Gastroesophageal sphincter (tissue), 4 donors: ENCODE measurements at regions not wholly inside any gene's neighbourhood (a gene's known extent, or its start where the extent isn't known, plus 50 kb on each side); places are given as distances from the start of the nearest gene placed in this dataset.
"Not testable (repeated sequence)": the region's sequence is repeated elsewhere in the genome, so short reads cannot be mapped to it uniquely, and the experiment has no call there.

Experiments used
- ATAC-seq: fragments of 150-250 bp; one replicate; pipeline ENCODE4 v1.9.1; 2016; ENCODE audit warnings: mild to moderate bottlenecking, moderate library complexity
- H3K27ac ChIP-seq, 4 donors: fragments of 200-600 bp; sonication (generic) in 3 of 4; 1 replicate in 3 of 4; 2 replicates in 1 of 4; pipeline ENCODE4 v1.5.1; 2016 to 2019
- H3K27me3 ChIP-seq: fragments of 200-600 bp; sonication (generic); one replicate; pipeline ENCODE4 v1.5.1; 2019
- H3K36me3 ChIP-seq, 2 donors: fragments of 200-600 bp; sonication (generic); one replicate each; pipeline ENCODE4 v1.5.1; 2019; ENCODE audit warnings: control low read depth in 1 of 2
- H3K4me1 ChIP-seq, 3 donors: fragments of 200-600 bp; sonication (generic); 1 replicate in 2 of 3; 2 replicates in 1 of 3; pipeline ENCODE4 v1.5.1; 2016 to 2019; ENCODE audit warnings: control low read depth in 2 of 3
- H3K4me3 ChIP-seq, 2 donors: fragments of 200-600 bp; sonication (generic); one replicate each; pipeline ENCODE4 v1.5.1; 2019; ENCODE audit warnings: mild to moderate bottlenecking in 1 of 2, moderate library complexity in 1 of 2
- H3K9me3 ChIP-seq, 3 donors: fragments of 200-600 bp; sonication (generic); one replicate each; pipeline ENCODE4 v1.5.1; 2017 to 2019; ENCODE audit warnings: control low read depth in 2 of 3
- CTCF ChIP-seq, 4 experiments: fragments of 200-600 bp in 2 of 4; fragments of 450-650 bp in 2 of 4; sonication (generic) in 1 of 4; IDR thresholded peaks; one replicate each; pipeline ENCODE4 v1.5.1; 2017 to 2019; ENCODE audit warnings: antibody characterized with exemption in 4 of 4, mild to moderate bottlenecking in 2 of 4, moderate library complexity in 2 of 4
- EP300 ChIP-seq: sonication (generic); formaldehyde crosslinking; IDR thresholded peaks from one replicate; pipeline ENCODE4 v1.6.1; 2017; ENCODE audit warnings: antibody characterized with exemption, mild to moderate bottlenecking
- POLR2A ChIP-seq, 2 donors: fragments of 450-650 bp; IDR thresholded peaks; one replicate each; pipeline ENCODE4 v1.6.1; 2017; ENCODE audit warnings: antibody characterized with exemption in 2 of 2, mild to moderate bottlenecking in 2 of 2, moderate library complexity in 1 of 2
- POLR2AphosphoS5 ChIP-seq: sonication (generic); formaldehyde crosslinking; IDR thresholded peaks from one replicate; pipeline ENCODE4 v1.6.1; 2017; ENCODE audit warnings: antibody characterized with exemption
- WGBS, 2 donors: methylation state at CpG; one replicate each; pipeline ENCODE4 v1.1.5; 2018; ENCODE audit warnings: low coverage in 1 of 2; 5-methylcytosine and 5-hydroxymethylcytosine counted together

- Histone ChIP-seq H3K9me3 (no peaks in the 10 kb centered on the region), H3K4me1 (no peaks in the 10 kb centered on the region), H3K4me3 (no peak overlapping the region), H3K27ac (no peak overlapping the region), H3K36me3 (peaks cover 0 to 6% of the 10 kb centered on the region in 2 donors), H3K27me3 (no peaks in the 10 kb centered on the region)
- ATAC-seq = no peak
- no peak for TF ChIP-seq POLR2A (IDR thresholded peaks at IDR 0.05)
- no peak for TF ChIP-seq POLR2AphosphoS5
- no peak for TF ChIP-seq CTCF (IDR thresholded peaks at IDR 0.05)
- no peak for TF ChIP-seq EP300
Observed at GRCh38 chr15:96199111-96199510, 131.4 kb upstream of the NR2F2 start.

- TF ChIP-seq CTCF (IDR thresholded peaks at IDR 0.05) = no peak
- TF ChIP-seq EP300 = no peak
- no peak for TF ChIP-seq POLR2AphosphoS5
- TF ChIP-seq POLR2A (IDR thresholded peaks at IDR 0.05) = no peak
- H3K36me3 ChIP-seq = peaks cover 0 to 6% of the 10 kb centered on the region in 2 donors
- WGBS, 2 donors = 74 to 85% methylated on average over 7 of the region's 9 CpGs
- ATAC-seq = no peak
- H3K9me3 ChIP-seq = no peaks in the 10 kb centered on the region
- H3K27me3 ChIP-seq = no peaks in the 10 kb centered on the region
- no peak overlapping the region for H3K27ac ChIP-seq
- no peak overlapping the region for H3K4me3 ChIP-seq
- no peaks in the 10 kb centered on the region for H3K4me1 ChIP-seq
Observed at GRCh38 chr15:96200357-96200967, 130.0 kb upstream of the NR2F2 start.

- H3K27ac ChIP-seq = no peak overlapping the region
- H3K4me3 ChIP-seq = no peak overlapping the region
- no peaks in the 10 kb centered on the region for H3K27me3 ChIP-seq
- TF ChIP-seq POLR2A (IDR thresholded peaks at IDR 0.05) (no peak), CTCF (IDR thresholded peaks at IDR 0.05) (no peak), EP300 (no peak), POLR2AphosphoS5 (no peak)
- no peak for ATAC-seq
- H3K9me3 ChIP-seq = no peaks in the 10 kb centered on the region
- peaks cover 0 to 6% of the 10 kb centered on the region in 2 donors for H3K36me3 ChIP-seq
- no peaks in the 10 kb centered on the region for H3K4me1 ChIP-seq
- 89 to 100% methylated on average over 1 to 2 of the region's 2 CpGs for WGBS, 2 donors
Observed at GRCh38 chr15:96201696-96202095, 128.8 kb upstream of the NR2F2 start.

GRCh38 chr15:96205588-96205987, 124.9 kb upstream of the NR2F2 start:
- WGBS, 2 donors = 100% methylated on average over 1 of the region's 1 CpG
- H3K4me1 ChIP-seq, H3K27ac ChIP-seq, H3K36me3 ChIP-seq, ATAC-seq, H3K9me3 ChIP-seq, H3K27me3 ChIP-seq, H3K4me3 ChIP-seq: not testable (repeated sequence)

- no peaks in the 10 kb centered on the region for H3K27me3 ChIP-seq
- no peaks in the 10 kb centered on the region for H3K4me1 ChIP-seq
- TF ChIP-seq CTCF (IDR thresholded peaks at IDR 0.05) = no peak
- no peak for TF ChIP-seq EP300
- TF ChIP-seq POLR2A (IDR thresholded peaks at IDR 0.05) = no peak
- TF ChIP-seq POLR2AphosphoS5 = no peak
- 85 to 88% methylated on average over 2 of the region's 2 CpGs for WGBS, 2 donors
- ATAC-seq = no peak
- peaks cover 0 to 6% (median 0%) of the 10 kb centered on the region in 3 donors for H3K9me3 ChIP-seq
- H3K27ac ChIP-seq = no peak overlapping the region
- no peaks in the 10 kb centered on the region for H3K36me3 ChIP-seq
- no peak overlapping the region for H3K4me3 ChIP-seq
Observed at GRCh38 chr15:96207377-96208006, 123.0 kb upstream of the NR2F2 start.
